Gastroesophageal sphincter (tissue), 4 donors: ENCODE measurements at regions not wholly inside any gene's neighbourhood (a gene's known extent, or its start where the extent isn't known, plus 50 kb on each side); places are given as distances from the start of the nearest gene placed in this dataset.

Experiments
- ATAC-seq: fragments of 150-250 bp; one replicate; pipeline ENCODE4 v1.9.1; 2016; ENCODE audit warnings: mild to moderate bottlenecking, moderate library complexity
- H3K27ac ChIP-seq, 4 donors: fragments of 200-600 bp; sonication (generic) in 3 of 4; 1 replicate in 3 of 4; 2 replicates in 1 of 4; pipeline ENCODE4 v1.5.1; 2016 to 2019
- H3K27me3 ChIP-seq: fragments of 200-600 bp; sonication (generic); one replicate; pipeline ENCODE4 v1.5.1; 2019
- H3K36me3 ChIP-seq, 2 donors: fragments of 200-600 bp; sonication (generic); one replicate each; pipeline ENCODE4 v1.5.1; 2019; ENCODE audit warnings: control low read depth in 1 of 2
- H3K4me1 ChIP-seq, 3 donors: fragments of 200-600 bp; sonication (generic); 1 replicate in 2 of 3; 2 replicates in 1 of 3; pipeline ENCODE4 v1.5.1; 2016 to 2019; ENCODE audit warnings: control low read depth in 2 of 3
- H3K4me3 ChIP-seq, 2 donors: fragments of 200-600 bp; sonication (generic); one replicate each; pipeline ENCODE4 v1.5.1; 2019; ENCODE audit warnings: mild to moderate bottlenecking in 1 of 2, moderate library complexity in 1 of 2
- H3K9me3 ChIP-seq, 3 donors: fragments of 200-600 bp; sonication (generic); one replicate each; pipeline ENCODE4 v1.5.1; 2017 to 2019; ENCODE audit warnings: control low read depth in 2 of 3
- CTCF ChIP-seq, 4 experiments: fragments of 200-600 bp in 2 of 4; fragments of 450-650 bp in 2 of 4; sonication (generic) in 1 of 4; IDR thresholded peaks; one replicate each; pipeline ENCODE4 v1.5.1; 2017 to 2019; ENCODE audit warnings: antibody characterized with exemption in 4 of 4, mild to moderate bottlenecking in 2 of 4, moderate library complexity in 2 of 4
- EP300 ChIP-seq: sonication (generic); formaldehyde crosslinking; IDR thresholded peaks from one replicate; pipeline ENCODE4 v1.6.1; 2017; ENCODE audit warnings: antibody characterized with exemption, mild to moderate bottlenecking
- POLR2A ChIP-seq, 2 donors: fragments of 450-650 bp; IDR thresholded peaks; one replicate each; pipeline ENCODE4 v1.6.1; 2017; ENCODE audit warnings: antibody characterized with exemption in 2 of 2, mild to moderate bottlenecking in 2 of 2, moderate library complexity in 1 of 2
- POLR2AphosphoS5 ChIP-seq: sonication (generic); formaldehyde crosslinking; IDR thresholded peaks from one replicate; pipeline ENCODE4 v1.6.1; 2017; ENCODE audit warnings: antibody characterized with exemption
- WGBS, 2 donors: methylation state at CpG; one replicate each; pipeline ENCODE4 v1.1.5; 2018; ENCODE audit warnings: low coverage in 1 of 2; 5-methylcytosine and 5-hydroxymethylcytosine counted together

GRCh38 chr13:107200491-107200890, 632.6 kb upstream of the ARGLU1 start:
- H3K4me1 ChIP-seq, result no peaks in the 10 kb centered on the region
- H3K27me3 ChIP-seq, result peaks cover 9% of the 10 kb centered on the region
- H3K36me3 ChIP-seq, result no peaks in the 10 kb centered on the region
- H3K4me3 ChIP-seq, result no peak overlapping the region
- no peak for ATAC-seq
- WGBS, 2 donors, result 86 to 87% methylated on average over 5 to 6 of the region's 6 CpGs
- TF ChIP-seq EP300 (no peak), POLR2A (IDR thresholded peaks at IDR 0.05) (no peak), CTCF (IDR thresholded peaks at IDR 0.05) (no peak), POLR2AphosphoS5 (no peak)
- no peak overlapping the region for H3K27ac ChIP-seq
- peaks cover 0 to 5% (median 0%) of the 10 kb centered on the region in 3 donors for H3K9me3 ChIP-seq

- no peak overlapping the region for H3K4me3 ChIP-seq
- H3K4me1 ChIP-seq, result no peaks in the 10 kb centered on the region
- peaks cover 0 to 15% (median 0%) of the 10 kb centered on the region in 3 donors for H3K9me3 ChIP-seq
- TF ChIP-seq POLR2AphosphoS5, result no peak
- no peak for TF ChIP-seq EP300
- no peak for TF ChIP-seq POLR2A (IDR thresholded peaks at IDR 0.05)
- no peak for TF ChIP-seq CTCF (IDR thresholded peaks at IDR 0.05)
- H3K36me3 ChIP-seq, result no peaks in the 10 kb centered on the region
- H3K27ac ChIP-seq, result no peak overlapping the region
- no peaks in the 10 kb centered on the region for H3K27me3 ChIP-seq
- ATAC-seq, result no peak
- WGBS, 2 donors, result 17 to 38% methylated on average over 2 to 7 of the region's 7 CpGs
Measured at GRCh38 chr13:107192289-107192688, 624.4 kb upstream of the ARGLU1 start.

- no peaks in the 10 kb centered on the region for H3K4me1 ChIP-seq
- ATAC-seq, result no peak
- no peak overlapping the region for H3K4me3 ChIP-seq
- peaks cover 0 to 9% (median 0%) of the 10 kb centered on the region in 3 donors for H3K9me3 ChIP-seq
- H3K27me3 ChIP-seq, result no peaks in the 10 kb centered on the region
- 83 to 100% methylated on average over 1 of the region's 1 CpG for whole genome bisulfite sequencing, 2 donors
- no peak overlapping the region for H3K27ac ChIP-seq
- no peaks in the 10 kb centered on the region for H3K36me3 ChIP-seq
- TF ChIP-seq EP300 (no peak), POLR2AphosphoS5 (no peak)
Measured at GRCh38 chr13:107190065-107190464, 622.1 kb upstream of the ARGLU1 start.

GRCh38 chr13:107185889-107186288, 618.0 kb upstream of the ARGLU1 start:
- no peak overlapping the region for H3K4me3 ChIP-seq
- no peaks in the 10 kb centered on the region for H3K27me3 ChIP-seq
- no peak for ATAC-seq
- no peak overlapping the region for H3K27ac ChIP-seq
- TF ChIP-seq CTCF (IDR thresholded peaks at IDR 0.05) (no peak), POLR2AphosphoS5 (no peak), POLR2A (IDR thresholded peaks at IDR 0.05) (no peak), EP300 (no peak)
- no peaks in the 10 kb centered on the region for H3K9me3 ChIP-seq
- no peaks in the 10 kb centered on the region for H3K36me3 ChIP-seq
- 82 to 88% methylated on average over 4 of the region's 4 CpGs for WGBS, 2 donors
- no peaks in the 10 kb centered on the region for H3K4me1 ChIP-seq

- 79 to 80% methylated on average over 9 to 11 of the region's 12 CpGs for WGBS, 2 donors
- H3K4me3 ChIP-seq, result no peak overlapping the region
- H3K27me3 ChIP-seq, result no peaks in the 10 kb centered on the region
- TF ChIP-seq EP300, result no peak
- no peak for TF ChIP-seq CTCF (IDR thresholded peaks at IDR 0.05)
- TF ChIP-seq POLR2AphosphoS5, result no peak
- no peak for TF ChIP-seq POLR2A (IDR thresholded peaks at IDR 0.05)
- no peaks in the 10 kb centered on the region for H3K36me3 ChIP-seq
- no peaks in the 10 kb centered on the region for H3K9me3 ChIP-seq
- ATAC-seq, result no peak
- no peaks in the 10 kb centered on the region for H3K4me1 ChIP-seq
- no peak overlapping the region for H3K27ac ChIP-seq
Measured at GRCh38 chr13:107170270-107170931, 602.5 kb upstream of the ARGLU1 start.
